Endodermal cell (in vitro differentiated cells): ENCODE measurements at regions not wholly inside any gene's neighbourhood (a gene's known extent, or its start where the extent isn't known, plus 50 kb on each side); places are given as distances from the start of the nearest gene placed in this dataset.

Source experiments
- DNase-seq: peaks from one replicate; pipeline ENCODE4 v3.0.0-alpha.2; 2017
- H3K27ac ChIP-seq: 2 replicates; pipeline ENCODE4 v1.5.1; 2013; ENCODE audit warnings: mild to moderate bottlenecking, low read depth, low read length, moderate library complexity
- H3K27me3 ChIP-seq: 2 replicates; pipeline ENCODE4 v1.6.1; 2013; ENCODE audit warnings: mild to moderate bottlenecking, low read length, moderate library complexity; ENCODE audit not compliant: insufficient read depth, control insufficient read depth, poor library complexity, severe bottlenecking
- H3K36me3 ChIP-seq: 2 replicates; pipeline ENCODE4 v1.7.0; 2013; ENCODE audit warnings: mild to moderate bottlenecking, low read length, moderate library complexity; ENCODE audit not compliant: control insufficient read depth, insufficient read depth
- H3K4me1 ChIP-seq: one replicate; pipeline ENCODE4 v1.7.0; 2013; ENCODE audit warnings: low read length; ENCODE audit not compliant: control insufficient read depth, insufficient read depth
- H3K4me3 ChIP-seq: 2 replicates; pipeline ENCODE4 v1.5.1; 2013; ENCODE audit warnings: mild to moderate bottlenecking, low read length, moderate library complexity
- H3K9ac ChIP-seq: 2 replicates; pipeline ENCODE4 v1.6.1; 2013; ENCODE audit warnings: mild to moderate bottlenecking, low read length, moderate library complexity; ENCODE audit not compliant: poor library complexity, severe bottlenecking; ENCODE audit errors: extremely low read depth
- H3K9me3 ChIP-seq: 2 replicates; pipeline ENCODE4 v1.6.1; 2013; ENCODE audit warnings: mild to moderate bottlenecking, low read length, moderate library complexity; ENCODE audit not compliant: control insufficient read depth
- H3K27ac Mint-ChIP-seq: 2 replicates; pipeline ENCODE4 v1.8.0; 2020; ENCODE audit warnings: mixed read lengths
- H3K27me3 Mint-ChIP-seq: 2 replicates; pipeline ENCODE4 v1.8.0; 2021; ENCODE audit warnings: mild to moderate bottlenecking, mixed read lengths; ENCODE audit not compliant: insufficient read depth
- H3K36me3 Mint-ChIP-seq: 2 replicates; pipeline ENCODE4 v1.8.0; 2020; ENCODE audit warnings: low read depth, mixed read lengths
- H3K4me1 Mint-ChIP-seq: 2 replicates; pipeline ENCODE4 v1.8.0; 2020; ENCODE audit warnings: mixed read lengths
- H3K4me3 Mint-ChIP-seq: 2 replicates; pipeline ENCODE4 v1.8.0; 2020; ENCODE audit warnings: mild to moderate bottlenecking, moderate library complexity, mixed read lengths
- H3K9me3 Mint-ChIP-seq: 2 replicates; pipeline ENCODE4 v1.8.0; 2020; ENCODE audit warnings: mild to moderate bottlenecking, mixed read lengths
- CTCF ChIP-seq: fragments of 200-600 bp; sonication (generic); conservative IDR thresholded peaks from 2 replicates; pipeline ENCODE4 v1.5.0; 2021; ENCODE audit warnings: antibody characterized with exemption, mild to moderate bottlenecking
- WGBS, 2 experiments: methylation state at CpG; one replicate each; pipeline versions ENCODE4 v1.1.5 to v1.1.7; 2013; ENCODE audit warnings: missing lambda C conversion rate in 2 of 2, mixed read lengths in 1 of 2; ENCODE audit not compliant: insufficient coverage in 1 of 2, insufficient read length in 1 of 2; 5-methylcytosine and 5-hydroxymethylcytosine counted together

GRCh38 chr7:45514944-45515343 lies 59.2 kb upstream of the ADCY1 start:
- H3K9ac ChIP-seq = no peak overlapping the region
- peak overlapping the region; percentile 41 for H3K27ac Mint-ChIP-seq
- no peak overlapping the region for H3K4me3 Mint-ChIP-seq
- no peak for DNase-seq
- H3K27ac ChIP-seq = no peak overlapping the region
- peak overlapping the region; percentile 19 for H3K4me3 ChIP-seq
- no peaks in the 10 kb centered on the region for H3K36me3 ChIP-seq
- peaks cover 20% of the 10 kb centered on the region for H3K9me3 Mint-ChIP-seq
- no peak for TF ChIP-seq CTCF
- peaks cover 22% of the 10 kb centered on the region for H3K4me1 Mint-ChIP-seq
- H3K27me3 Mint-ChIP-seq = no peaks in the 10 kb centered on the region
- no peaks in the 10 kb centered on the region for H3K27me3 ChIP-seq
- H3K4me1 ChIP-seq = no peaks in the 10 kb centered on the region
- H3K36me3 Mint-ChIP-seq = no peaks in the 10 kb centered on the region
- H3K9me3 ChIP-seq = peaks cover 12% of the 10 kb centered on the region
- 100% methylated on average over 4 of the region's 4 CpGs; no CpG with 5 or more reads in 1 of the 2 experiments for WGBS, 2 experiments

- no peak overlapping the region for H3K27ac ChIP-seq
- H3K27ac Mint-ChIP-seq = peak overlapping the region; percentile 41
- no peak for TF ChIP-seq CTCF
Measured at GRCh38 chr7:45515346-45515745, 58.8 kb upstream of the ADCY1 start.

More at GRCh38 chr7:45515346-45515745, 58.8 kb upstream of the ADCY1 start:
- H3K9ac ChIP-seq = no peak overlapping the region
- Mint-ChIP-seq H3K36me3 (no peaks in the 10 kb centered on the region), H3K4me3 (no peak overlapping the region), H3K4me1 (peaks cover 22% of the 10 kb centered on the region), H3K27me3 (no peaks in the 10 kb centered on the region), H3K9me3 (peaks cover 20% of the 10 kb centered on the region)
- H3K4me3 ChIP-seq = peak overlapping the region; percentile 19
- H3K4me1 ChIP-seq = no peaks in the 10 kb centered on the region
- H3K27me3 ChIP-seq = no peaks in the 10 kb centered on the region
- no peak for DNase-seq
- no peaks in the 10 kb centered on the region for H3K36me3 ChIP-seq
- H3K9me3 ChIP-seq = peaks cover 12% of the 10 kb centered on the region
